HG03521 (cell line): ENCODE measurements at regions not wholly inside any gene's neighbourhood (a gene's known extent, or its start where the extent isn't known, plus 50 kb on each side); places are given as distances from the start of the nearest gene placed in this dataset.
"Not testable (repeated sequence)": the region's sequence is repeated elsewhere in the genome, so short reads cannot be mapped to it uniquely, and the experiment has no call there.

ENCODE experiments used
- ATAC-seq: cut with Tn5 transposase; IDR thresholded peaks from one replicate; pipeline ENCODE4 v1.9.1; 2021; ENCODE audit warnings: mild to moderate bottlenecking, moderate library complexity; ENCODE audit not compliant: unreplicated experiment

DNA sequence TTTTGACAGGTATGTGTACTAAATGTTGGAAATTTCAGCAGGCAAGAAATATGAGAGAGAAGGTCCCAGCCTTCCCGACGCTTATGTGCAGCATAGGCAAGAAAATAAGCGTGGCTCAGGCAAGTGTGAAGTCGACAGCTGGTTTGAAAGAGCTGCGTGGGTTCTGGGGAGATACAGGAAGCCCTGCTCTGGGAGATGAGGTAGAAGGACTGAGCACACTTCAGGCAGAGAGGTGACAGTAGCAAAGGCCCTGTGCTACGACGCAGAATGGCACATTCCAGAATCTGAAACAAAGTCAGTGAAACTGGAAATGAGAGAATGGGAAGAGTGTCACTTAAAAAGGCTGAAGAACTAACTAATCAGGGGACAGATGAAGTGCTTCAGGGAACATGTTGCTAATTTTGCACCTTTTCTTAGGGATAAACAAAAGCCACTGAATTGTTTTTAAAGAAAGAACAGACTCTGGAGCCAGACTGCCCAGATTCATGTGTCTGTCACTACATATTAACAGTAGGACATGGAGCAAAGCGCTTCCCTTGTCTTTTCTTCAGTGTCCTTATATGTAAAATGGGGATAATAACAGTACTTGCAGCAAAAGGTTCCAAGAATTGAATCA, 160.1 kb downstream of the SPRY2 start:
- no peak for ATAC-seq

DNA sequence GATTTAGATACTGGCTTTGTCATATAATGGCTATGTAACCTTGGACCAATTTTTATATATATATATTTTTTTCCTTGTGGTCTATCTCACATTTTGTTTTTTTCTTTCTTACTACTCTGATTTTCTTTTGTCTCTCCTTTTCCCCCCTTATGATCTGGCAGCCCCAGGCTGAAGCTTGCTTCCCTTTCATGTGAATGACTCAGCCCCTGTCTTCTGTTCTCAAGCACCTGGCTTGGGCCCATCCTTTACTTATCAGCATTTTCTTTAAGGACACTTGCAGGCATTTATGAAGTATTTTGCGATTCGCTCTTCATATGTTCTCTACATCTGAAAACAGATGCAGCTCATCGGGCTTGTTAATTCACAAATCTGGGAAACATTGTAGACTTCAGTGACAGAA, 163.6 kb downstream of the SPRY2 start:
- no peak for ATAC-seq

DNA sequence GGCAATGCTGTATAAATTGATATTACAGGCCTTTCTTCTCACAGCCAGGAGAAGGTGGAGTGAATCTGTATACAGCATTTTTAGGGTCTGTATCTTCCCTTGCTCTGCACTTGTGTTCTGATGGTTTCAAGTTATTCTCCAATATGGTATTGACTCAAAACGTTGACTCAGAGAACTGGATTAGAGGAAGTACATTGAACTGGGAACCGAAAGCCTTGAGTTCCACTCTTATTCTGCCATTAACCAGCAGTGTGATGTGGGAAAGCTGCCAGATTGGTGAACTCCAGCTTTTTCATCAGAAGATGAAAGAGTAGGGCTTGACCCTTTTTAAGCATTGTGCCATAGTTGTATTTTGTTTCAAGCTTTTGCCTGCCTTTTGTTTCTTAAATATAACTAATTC, 167.7 kb downstream of the SPRY2 start:
- ATAC-seq: no peak

DNA sequence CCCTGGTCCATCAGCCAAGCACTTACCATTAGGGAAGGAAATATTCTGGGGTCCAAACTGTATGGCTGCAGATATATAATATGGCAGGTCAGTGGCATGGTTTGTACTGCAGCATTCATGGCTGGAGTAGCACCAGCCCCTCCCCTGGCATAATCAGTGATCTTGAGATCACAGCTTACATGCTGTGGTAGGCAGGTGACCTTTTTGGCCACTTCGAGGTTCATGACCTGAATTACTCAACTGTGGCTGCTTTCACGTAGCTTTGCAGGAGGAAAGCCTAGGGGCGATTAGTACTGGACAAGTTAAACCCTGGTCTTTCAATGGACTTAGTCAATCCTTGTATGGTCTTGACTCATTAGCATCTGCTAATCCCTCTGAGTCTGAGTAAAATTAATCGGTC, 169.8 kb downstream of the SPRY2 start:
- ATAC-seq: no peak

DNA sequence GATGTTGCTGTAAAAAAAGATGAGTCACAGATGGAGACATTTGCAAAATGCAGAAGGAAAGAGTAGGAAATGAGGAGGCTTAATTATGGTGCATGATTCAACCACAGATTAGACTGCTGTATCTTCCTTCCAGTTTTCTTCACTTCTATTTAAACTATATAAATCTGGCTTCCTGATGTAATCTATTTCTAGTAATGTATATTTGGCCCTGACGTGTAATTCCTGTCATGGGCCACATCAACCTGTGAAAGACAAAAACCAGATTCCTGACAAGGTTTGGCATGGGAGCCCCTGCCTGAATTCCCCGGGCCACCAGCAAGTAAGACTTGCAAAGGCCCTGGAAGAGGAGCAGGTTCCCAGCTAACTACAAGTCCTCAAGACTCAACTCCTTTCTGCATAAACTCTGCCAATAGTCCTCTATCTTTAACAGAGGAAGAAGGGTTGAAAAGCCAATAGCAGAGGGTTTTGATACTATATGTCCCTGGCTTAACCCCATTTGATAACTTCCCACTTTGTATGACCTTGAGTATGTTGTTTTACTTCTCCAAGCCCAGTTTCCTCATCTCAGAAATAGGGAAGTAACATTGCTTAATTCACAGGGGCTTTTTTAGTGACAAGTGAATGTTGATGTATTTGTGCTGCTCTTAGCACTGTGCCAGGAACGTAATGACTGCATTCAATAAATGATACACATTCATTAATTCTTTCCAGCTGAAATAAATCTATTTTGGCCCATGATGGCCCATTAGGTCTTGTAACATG, 172.7 kb downstream of the SPRY2 start:
- no peak for ATAC-seq

DNA sequence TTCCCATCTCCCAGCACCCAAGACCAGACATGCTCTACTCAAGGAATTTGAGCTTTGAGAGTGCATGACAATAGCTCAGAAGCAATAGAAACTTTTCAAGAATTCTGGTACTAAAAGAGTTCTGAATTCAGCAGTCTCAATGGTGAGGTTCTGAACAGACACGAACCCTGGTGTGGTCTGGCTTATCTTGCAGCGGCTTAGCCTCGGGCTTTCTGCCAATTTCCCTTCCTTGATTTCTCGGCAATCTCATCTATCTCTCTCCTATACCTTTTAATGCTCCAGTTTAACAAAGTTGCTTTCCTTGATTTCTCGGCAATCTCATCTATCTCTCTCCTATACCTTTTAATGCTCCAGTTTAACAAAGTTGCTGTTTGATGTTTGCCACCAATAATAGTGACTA, 174.6 kb downstream of the SPRY2 start:
- ATAC-seq: no peak

DNA sequence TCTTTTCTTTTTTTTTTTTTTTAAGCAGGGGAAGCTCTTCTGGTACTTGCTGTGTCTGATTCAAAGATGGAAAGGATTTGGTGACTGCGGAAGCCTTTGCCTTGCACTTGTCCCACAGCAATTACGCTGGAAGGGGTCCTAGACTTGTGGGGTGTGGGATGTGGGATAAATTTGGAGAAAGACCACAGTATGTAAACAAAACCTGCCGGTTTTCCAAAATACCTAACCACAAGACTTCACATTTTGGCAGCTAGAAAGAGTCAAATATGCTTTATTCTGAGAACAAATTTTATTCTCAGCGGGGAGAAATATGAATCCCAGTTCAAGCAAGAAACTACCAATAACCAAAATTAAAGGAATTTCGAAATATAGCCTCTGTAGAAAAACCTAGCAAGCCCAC, 176.5 kb downstream of the SPRY2 start:
- ATAC-seq: no peak

DNA sequence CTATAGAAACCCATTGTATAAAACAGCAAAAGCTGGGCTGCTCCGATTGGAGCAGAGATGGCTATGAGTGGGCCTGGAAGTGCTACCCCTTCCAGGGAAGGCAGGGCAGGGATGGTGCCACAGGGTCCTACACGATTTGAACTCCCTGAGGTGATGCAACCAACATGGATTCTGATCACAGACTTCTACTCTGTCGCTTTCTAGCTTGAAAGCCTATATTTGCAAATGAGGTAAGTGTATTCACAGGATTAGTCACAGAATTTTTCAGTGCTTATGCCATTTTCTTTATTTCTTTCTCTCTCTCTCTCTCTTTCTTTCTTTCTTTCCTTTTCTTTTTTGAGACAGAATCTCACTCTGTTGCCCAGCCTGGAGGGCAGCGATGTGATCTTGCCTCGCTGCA, 179.0 kb downstream of the SPRY2 start:
- ATAC-seq: no peak

DNA sequence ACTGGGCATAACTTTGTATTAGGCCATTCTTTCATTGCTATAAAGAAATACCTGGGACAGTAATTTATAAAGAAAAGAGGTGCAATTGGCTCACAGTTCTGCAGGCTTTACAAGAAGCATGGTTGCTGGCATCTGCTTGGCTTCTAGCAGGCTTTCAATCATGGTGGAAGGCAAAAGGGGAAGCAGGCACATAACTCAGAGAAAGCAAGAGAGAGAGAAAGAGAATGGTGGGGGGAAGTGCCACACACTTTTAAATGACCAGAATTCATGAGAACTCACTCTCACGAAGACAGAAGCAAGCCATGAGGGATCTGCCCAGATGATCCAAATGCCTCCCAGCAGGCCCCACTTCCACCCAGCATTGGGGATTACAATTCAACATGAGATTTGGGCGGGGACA, 179.7 kb downstream of the SPRY2 start:
- ATAC-seq: no peak

DNA sequence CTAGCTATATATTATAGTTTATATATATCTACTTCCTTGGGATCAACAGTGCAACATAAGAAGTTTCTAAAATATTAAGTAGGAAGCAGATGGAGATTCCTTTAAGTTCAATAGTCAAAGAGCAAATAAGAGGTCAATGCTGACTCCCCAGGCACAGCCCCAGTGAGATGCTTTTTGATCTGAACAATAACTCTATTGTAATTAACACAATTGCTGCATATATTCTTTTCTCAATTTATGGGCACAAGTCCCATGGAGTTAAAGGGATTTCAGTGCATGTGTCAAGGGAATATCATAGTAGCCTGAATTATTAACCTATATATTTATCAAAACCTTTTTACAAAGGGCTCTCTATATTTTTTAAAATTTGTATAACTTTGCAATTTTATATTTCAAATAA, 180.8 kb downstream of the SPRY2 start:
- ATAC-seq: no peak

DNA sequence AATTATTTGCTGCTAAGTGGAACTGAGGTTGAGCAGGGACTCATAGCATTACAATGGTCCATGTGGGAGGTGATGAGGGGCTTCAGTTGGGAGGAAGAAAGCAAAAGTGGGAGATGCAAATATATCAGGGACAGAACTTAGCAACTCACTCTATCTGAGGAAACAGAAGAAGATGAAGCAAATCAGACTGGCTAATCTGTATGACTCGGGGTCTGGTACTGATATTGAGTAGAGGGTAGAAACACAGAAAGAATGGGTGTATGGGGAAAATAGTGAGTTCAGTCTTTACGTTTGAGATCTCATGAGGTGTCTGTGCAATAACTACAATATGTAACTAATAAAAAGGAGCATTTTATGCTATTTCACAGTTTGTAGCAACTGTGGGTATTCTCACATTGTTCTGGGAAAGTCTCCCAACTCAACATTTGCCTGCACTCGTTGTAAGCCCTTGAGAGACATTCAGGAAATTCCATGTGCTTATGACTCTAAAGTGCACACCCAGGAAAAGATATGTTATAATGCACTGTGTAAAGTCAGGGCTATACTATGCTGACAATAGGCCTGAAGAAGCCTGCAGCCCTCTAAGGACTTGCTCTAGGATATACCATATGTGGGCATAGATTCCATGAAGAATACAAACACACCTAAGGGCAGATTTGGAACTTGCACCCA, 183.5 kb downstream of the SPRY2 start:
- ATAC-seq: no peak

DNA sequence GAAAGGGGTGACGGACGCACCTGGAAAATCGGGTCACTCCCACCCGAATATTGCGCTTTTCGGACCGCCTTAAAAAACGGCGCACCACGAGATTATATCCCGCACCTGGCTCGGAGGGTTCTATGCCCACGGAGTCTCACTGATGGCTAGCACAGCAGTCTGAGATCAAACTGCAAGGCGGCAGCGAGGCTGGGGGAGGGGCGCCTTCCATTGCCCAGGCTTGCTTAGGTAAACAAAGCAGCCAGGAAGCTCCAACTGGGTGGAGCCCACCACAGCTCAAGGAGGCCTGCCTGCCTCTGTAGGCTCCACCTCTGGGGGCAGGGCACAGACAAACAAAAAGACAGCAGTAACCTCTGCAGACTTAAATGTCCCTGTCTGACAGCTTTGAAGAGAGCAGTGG, 188.8 kb downstream of the SPRY2 start:
- ATAC-seq: not testable (repeated sequence)

DNA sequence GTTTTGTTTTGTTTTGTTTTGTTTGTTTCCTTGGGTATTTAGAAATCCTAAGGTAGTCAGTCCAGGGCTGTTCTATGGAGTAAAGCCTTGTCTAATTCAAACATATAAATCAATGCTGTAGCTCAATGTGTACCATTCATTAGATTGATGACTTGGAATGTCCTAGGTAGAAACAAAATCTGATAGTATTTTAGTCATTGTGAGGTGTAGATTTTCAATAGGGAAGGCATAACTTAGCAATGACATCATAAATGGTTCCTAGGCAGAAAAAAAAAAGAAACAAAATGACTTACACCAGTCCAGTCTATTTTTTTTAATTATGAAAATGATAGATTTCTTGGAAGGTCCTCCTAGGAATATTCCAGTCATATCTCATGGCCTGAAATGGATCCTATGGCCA, 189.9 kb downstream of the SPRY2 start:
- ATAC-seq: no peak

DNA sequence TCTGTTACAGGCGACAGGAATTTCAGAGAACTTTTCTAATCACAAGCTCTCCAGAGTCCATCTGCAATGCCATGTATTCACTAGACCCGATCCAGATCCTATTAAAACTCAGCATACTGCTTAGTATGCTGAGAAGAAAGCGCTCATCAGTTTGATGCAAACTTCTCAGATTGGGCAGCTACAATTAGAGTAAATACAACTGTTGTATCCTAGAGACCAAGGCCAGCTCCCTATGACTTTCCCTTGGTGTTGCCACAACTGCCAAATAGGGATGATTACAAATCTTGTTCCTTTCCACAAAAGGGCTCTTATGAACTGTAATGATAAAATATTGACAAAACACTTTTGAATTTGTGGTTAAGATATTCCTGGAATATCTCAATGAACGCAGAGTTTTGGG, 191.2 kb downstream of the SPRY2 start:
- no peak for ATAC-seq

DNA sequence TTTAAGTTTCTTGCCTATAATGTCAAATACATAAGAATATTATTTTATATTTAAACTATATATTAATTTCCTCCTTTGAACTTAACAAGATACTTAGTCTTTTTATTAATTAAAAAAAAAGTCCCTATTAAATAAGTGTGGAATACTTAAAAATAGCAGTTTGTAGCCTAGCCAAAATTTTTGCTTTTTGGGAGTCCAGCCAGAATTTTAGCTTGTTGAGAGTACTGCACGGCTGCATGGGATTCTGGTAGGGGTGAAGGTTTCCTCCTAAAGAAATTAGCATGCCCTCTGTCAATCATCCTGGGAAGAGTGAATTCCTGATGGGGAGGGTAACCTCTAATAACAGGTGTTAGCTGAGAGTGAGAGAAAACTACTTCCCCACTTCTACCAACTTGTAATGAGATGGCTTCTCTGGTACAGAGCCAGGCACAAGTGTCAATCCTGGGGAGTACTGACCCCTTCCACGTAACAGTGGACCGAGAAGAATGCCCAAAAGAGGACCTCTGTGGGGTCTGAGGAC, 195.7 kb downstream of the SPRY2 start:
- no peak for ATAC-seq

DNA sequence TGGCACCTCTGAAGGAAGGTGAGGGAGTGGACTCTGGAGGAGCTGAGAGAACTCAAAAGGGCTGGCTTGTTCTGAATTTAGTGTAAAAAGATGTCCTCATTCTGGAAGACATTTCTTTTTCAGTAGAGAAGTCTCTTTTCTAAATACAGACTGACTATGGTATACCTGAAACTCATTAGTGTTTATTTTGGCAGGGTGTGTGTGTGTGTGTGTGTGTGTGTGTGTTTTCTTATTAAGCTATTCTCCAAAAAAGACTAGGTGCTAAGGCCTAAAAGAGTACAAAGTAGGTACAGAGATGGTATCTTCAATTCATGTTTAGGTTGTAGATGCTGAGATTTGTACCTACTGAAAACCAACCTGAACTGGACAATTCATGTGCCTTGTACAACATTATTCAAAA, 196.4 kb downstream of the SPRY2 start:
- no peak for ATAC-seq

DNA sequence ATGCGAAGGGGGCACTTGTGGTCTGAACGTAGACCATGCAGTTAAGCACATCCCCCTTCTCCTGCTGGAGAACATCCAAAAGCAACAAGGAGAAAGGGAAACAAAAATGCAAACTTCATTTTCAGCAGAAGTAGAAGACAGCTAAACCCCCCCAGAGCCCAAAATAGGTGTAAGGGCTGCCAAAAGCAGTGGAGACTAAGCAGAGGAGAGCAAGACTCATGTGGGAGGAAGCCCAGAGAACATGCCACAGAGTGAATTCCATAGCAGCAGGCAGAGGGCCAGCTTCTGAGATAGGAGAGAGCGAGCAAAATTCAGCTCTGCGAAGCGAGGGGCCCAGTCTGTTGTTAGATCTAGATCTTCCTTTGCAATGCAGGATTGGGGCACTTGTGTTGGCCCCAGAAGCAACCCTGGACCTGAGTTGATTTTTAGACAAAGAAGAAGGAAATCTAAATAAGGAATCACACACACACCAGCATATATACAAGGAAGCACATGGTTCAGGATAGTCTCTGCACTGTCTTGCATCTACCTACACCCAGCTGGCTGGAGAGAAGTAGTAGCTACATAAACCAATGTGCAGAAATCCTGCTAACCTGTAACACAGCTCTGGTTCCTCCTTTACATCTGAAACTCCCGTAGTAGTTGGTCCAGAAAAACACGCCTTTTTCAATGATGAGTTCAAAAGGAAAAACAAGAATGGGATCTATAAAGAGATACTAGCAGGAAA, 199.6 kb downstream of the SPRY2 start:
- ATAC-seq: no peak

DNA sequence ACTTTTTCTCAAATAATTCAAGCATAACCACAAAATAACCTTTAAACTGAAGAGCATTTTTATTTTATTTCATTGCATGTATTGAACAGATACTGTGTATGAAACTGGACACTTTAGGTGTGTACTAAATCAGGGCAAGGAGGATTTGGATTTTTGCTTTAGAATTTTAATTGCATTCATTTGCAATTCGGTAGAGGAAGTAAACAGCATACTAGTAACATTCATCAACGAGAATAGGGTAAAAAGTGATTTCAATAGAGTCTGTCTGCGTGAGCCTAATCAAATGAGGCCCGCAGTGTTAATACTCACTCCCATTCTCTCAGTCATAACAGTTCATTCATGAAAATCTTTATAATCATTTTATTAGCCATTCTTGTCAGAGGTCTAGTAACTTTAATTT, 200.2 kb downstream of the SPRY2 start:
- ATAC-seq: no peak

DNA sequence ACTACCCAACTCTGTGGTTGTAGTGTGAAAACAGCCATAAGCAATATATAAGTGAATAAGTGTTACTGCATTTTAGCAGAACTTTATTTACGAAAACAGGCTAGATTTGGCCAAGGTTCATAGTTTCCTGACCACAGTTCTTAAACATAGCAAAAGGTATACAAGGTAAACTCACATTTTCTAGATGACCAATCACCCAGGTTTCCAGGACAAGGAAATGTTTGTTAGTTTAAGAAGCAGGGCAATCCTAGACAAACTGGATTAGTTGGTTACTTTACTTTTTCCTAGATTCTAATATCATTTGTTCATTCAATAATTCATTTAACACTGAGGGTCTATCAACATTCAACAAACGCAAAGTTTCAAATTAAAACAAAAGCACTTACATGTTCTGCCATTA, 201.7 kb downstream of the SPRY2 start:
- no peak for ATAC-seq

DNA sequence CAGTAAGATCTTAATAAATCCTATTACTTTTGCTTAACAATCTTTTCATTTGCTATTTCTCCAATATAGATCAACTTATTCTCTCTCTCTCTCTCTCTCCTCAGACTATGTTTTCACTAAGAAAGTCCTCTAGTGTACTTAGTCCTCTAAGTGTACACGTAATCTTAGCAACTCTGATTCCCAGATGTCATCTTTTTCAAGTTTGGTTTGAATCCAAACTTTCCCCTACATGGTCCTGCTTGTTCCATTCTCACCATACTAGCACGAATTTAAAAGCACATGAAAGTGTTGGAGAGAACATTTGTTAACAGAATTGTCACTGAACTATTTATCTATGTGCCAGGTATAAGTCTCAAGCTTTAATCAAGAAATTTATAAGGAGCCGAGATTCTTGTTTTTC, 202.9 kb downstream of the SPRY2 start:
- ATAC-seq: no peak

DNA sequence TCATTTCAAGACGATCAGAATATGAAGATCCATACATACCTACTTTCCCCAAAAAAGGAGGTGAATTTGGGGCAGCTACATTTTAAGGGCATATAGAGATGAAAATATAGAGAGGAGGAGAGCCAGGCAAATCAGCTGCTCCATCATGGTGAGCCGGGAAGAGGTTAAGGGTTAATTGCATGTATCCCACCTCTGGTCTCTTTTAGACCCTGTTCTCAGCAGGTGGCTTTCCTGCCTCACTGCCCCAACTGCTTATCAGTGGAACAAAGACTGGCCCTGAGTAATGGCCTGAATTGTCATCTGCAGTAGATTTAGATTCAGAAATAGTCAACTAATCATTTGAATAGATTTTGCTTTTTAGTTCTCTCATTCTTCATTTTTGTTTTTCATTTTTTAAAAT, 206.6 kb downstream of the SPRY2 start:
- ATAC-seq: no peak
